HFF-Myc (cell line): ENCODE measurements at regions not wholly inside any gene's neighbourhood (a gene's known extent, or its start where the extent isn't known, plus 50 kb on each side); places are given as distances from the start of the nearest gene placed in this dataset.

Experiments
- DNase-seq: peaks from one replicate; pipeline ENCODE4 v3.0.0-alpha.2; 2011; ENCODE audit warnings: low read depth; ENCODE audit errors: extremely low read depth
- H3K4me3 ChIP-seq: replicated peaks from 2 replicates; pipeline ENCODE4 v1.5.1; 2011; ENCODE audit warnings: low read depth, mild to moderate bottlenecking, control low read depth, low read length
- CTCF ChIP-seq: IDR thresholded peaks from 2 replicates; pipeline ENCODE4 v1.5.1; 2012; ENCODE audit warnings: mild to moderate bottlenecking, low read depth, low read length, control low read depth; ENCODE audit errors: missing control alignments

DNA sequence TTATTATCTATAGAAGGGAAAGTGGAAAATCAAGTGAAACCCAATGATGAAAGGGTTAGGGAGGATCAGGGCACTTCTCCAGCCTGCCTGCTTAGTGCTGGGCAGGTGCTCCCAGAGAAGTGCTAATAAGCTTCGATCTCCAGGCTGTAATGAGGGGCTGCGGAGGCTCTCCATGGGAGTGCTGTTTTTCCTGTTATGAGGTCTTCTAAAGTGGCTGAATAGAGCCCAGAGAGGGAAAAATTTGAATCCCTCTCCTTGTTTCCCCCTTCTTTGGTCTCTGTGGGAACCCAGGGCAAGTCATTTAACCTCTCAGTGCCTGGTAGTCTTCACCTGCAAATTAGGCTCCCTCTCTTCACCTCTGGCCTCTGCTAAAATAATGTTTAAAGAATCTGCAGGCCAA is 351.7 kb upstream of the DCC start:
- no peak for DNase-seq
- no peak for TF ChIP-seq CTCF
- H3K4me3 ChIP-seq = no peak overlapping the region

GRCh38 chr18:51997129-51997528 is 342.9 kb upstream of the DCC start:
- H3K4me3 ChIP-seq = no peak overlapping the region
- no peak for DNase-seq
- TF ChIP-seq CTCF = no peak

DNA sequence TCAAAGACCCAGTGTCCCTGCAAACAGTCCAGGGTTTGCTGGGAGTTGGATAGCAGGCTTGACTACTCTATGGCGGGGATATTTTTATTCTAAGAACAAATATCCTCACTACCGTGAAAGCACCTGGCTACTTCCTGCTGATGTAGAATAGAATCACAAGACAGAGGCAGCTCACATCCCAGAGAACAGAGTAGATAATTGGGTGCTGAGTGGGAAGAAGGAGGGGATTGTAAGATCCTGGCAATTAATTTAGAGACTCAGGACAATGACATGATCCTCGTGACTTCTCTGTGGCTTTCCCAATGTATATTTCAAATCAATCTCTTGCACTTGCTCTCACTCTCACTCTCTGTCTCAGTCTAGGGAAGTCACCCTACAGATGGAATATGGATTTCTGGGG is 341.9 kb upstream of the DCC start:
- H3K4me3 ChIP-seq = no peak overlapping the region
- TF ChIP-seq CTCF = no peak
- DNase-seq = no peak

DNA sequence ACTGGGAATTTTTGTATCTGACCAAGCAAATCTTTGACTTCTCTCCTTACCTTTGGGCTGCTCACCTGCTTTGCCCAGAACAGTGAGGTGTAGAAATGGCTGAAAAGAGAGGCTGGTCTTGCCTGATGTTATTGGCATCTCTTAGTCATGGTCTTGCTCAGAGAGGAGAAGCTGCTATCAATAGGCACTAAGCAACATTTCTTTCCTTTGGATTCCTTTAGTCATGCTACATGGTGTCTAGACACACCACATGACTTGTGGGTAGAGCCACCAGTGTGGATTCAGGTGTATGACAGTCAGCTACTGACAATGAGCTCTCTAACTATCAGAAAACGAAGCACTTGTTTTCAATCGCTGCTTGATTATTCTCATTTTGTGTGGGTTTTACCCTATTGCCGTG is 341.3 kb upstream of the DCC start:
- no peak overlapping the region for H3K4me3 ChIP-seq
- TF ChIP-seq CTCF = no peak
- no peak for DNase-seq

DNA sequence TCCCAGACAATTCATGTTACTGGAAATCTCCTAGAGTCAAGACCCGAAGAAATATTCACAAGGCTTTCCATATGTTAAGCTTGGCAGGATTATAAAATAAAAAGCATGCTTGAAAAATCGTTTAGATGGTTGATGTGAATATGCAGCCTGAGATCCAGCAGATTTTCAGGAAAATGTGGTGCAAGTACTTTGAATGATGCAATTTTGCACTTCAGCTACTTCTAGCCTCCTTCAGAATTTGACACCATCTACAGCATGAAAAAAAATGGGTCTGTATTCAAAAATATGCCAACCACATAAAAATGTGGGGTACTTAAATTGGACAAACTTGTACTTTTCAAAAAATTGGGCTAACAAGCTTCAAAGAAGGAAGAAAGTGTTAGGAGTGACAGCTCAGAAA is 340.6 kb upstream of the DCC start:
- no peak for TF ChIP-seq CTCF
- no peak for DNase-seq
- no peak overlapping the region for H3K4me3 ChIP-seq

DNA sequence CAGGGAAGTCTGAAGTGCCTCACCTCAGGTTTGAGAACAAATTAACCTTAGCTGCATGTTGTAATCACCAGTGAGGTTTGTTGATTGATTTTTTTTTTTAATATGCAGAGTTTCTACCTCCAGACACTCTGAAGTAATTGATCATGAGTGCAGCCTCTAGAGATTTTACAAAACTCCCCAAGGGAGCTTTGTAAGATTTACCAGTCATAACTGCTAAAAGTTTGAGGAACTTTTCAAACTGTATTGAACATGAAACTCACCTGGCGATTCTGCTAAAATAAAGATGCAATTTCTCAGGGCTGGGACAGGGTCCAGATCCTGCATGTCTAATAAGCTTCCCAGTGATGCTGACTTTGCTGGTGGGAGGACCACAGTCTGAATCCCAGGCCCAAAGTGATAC is 339.6 kb upstream of the DCC start:
- DNase-seq = no peak
- H3K4me3 ChIP-seq = no peak overlapping the region
- no peak for TF ChIP-seq CTCF

GRCh38 chr18:52001106-52001505 is 338.9 kb upstream of the DCC start:
- no peak for TF ChIP-seq CTCF
- DNase-seq = no peak
- no peak overlapping the region for H3K4me3 ChIP-seq
